GM18517 (cell line): ENCODE measurements at regions not wholly inside any gene's neighbourhood (a gene's known extent, or its start where the extent isn't known, plus 50 kb on each side); places are given as distances from the start of the nearest gene placed in this dataset.
"Not testable (repeated sequence)": the region's sequence is repeated elsewhere in the genome, so short reads cannot be mapped to it uniquely, and the experiment has no call there.

ENCODE experiments used
- ATAC-seq: cut with Tn5 transposase; IDR thresholded peaks from one replicate; pipeline ENCODE4 v1.9.1; 2021; ENCODE audit warnings: mild to moderate bottlenecking, moderate library complexity; ENCODE audit not compliant: unreplicated experiment

DNA sequence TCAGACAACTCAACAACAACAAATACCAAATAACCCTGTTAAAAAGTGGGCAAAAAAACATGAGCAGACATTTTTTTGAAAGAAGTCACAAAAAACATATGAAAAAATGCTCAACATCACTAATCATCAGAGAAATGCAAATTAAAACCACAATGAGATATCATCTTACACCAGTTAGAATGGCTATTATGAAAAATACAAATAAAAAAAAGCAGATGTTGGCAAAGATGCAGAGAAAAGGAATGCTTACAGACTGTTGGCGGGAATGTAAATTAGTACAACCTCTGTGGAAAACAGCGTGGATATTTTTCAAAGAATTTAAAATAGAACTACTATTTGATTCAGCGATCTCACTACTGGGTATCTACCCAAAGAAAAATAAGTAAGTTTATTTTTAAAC, 114.0 kb downstream of the SLC38A4 start:
- no peak for ATAC-seq

DNA sequence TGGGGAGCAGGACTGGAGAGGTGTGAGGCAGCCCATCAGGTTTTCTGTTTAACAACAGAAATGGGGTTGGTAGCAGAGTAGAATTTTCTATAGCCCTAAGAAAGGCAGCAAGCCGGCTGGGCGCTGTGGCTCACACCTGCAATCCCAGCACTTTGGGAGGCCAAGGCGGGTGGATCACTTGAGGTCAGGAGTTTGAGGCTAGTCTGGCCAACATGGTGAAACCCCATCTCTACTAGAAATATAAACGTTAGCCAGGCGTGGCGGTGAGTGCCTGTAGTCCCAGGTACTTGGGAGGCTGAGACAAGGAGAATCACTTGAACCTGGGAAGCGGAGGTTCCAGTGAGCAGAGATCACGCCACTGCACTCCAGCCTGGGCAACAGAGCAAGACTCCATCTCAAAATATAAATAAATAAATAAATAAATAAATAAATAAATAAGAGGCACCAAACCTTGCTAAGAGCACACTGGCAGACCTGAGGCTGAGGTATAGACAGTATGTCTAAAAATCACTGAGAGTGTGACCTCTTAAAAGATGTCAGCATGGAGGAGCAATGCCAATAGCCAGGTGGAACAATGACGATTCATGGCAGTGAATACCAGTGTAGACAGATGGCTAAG, 115.6 kb downstream of the SLC38A4 start:
- no peak for ATAC-seq

- no peak for ATAC-seq
Observed at GRCh38 chr12:46702581-46703344, 123.0 kb downstream of the SLC38A4 start.

DNA sequence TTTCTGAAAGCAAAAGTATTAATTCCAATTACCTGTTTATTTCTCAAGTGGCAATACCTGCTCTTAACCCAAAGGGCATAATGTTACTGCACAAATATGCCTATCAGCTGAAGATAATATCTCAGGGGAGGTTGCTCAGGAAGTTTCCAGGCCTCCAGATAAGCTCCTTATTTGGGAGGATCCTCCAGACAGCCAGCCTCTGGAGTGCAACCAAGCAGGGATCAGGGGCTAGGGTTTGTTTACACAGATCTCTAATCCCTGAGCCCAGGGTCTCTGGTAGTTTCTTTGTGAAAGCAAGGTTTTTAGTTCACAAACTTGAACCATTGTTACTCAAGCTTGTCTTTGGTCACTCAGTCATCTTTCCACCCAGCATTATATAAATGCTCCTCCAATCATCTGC, 124.4 kb downstream of the SLC38A4 start:
- ATAC-seq: no peak

- no peak for ATAC-seq
Observed at GRCh38 chr12:46699986-46700385, 125.8 kb downstream of the SLC38A4 start.

- ATAC-seq: no peak
Observed at GRCh38 chr12:46698003-46698402, 127.8 kb downstream of the SLC38A4 start.

DNA sequence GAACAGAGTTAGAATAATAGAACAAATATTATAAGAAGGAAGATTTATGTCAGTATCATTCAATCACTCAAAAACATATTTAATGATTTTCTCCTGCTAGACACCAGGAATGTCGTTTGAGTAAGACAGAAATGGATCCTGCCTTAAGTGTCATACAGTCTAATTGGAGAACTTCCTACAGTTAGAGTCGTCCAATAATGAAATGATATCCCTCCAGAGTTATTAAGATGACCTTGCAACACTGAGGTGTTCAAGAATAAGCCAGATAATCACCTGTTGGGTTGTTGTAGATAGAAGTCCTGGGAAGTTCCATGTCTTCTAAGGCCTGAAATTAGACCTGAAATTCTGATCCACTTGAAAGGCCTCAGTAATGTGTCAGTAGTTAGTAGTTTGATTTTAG, 132.3 kb downstream of the SLC38A4 start:
- ATAC-seq: no peak

- ATAC-seq: no peak
Observed at GRCh38 chr12:46693034-46693433, 132.8 kb downstream of the SLC38A4 start.

DNA sequence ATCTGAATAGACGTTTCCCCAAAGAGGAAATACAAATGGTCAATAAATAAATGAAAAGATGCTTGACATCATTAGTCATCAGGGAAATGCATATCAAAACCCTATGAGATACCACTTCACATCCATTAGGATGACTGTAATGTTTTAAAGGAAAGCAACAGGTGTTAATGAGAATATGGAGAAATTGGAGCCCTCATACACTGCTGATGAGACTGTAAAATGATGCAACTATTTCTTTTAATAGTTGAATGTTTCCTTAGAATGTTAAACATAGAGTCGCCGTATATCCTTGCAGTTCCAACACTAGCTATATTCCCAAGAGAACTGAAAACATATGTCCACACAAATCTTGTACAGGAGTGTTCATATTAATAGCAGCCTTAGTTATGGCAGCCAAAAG, 133.2 kb downstream of the SLC38A4 start:
- no peak for ATAC-seq

DNA sequence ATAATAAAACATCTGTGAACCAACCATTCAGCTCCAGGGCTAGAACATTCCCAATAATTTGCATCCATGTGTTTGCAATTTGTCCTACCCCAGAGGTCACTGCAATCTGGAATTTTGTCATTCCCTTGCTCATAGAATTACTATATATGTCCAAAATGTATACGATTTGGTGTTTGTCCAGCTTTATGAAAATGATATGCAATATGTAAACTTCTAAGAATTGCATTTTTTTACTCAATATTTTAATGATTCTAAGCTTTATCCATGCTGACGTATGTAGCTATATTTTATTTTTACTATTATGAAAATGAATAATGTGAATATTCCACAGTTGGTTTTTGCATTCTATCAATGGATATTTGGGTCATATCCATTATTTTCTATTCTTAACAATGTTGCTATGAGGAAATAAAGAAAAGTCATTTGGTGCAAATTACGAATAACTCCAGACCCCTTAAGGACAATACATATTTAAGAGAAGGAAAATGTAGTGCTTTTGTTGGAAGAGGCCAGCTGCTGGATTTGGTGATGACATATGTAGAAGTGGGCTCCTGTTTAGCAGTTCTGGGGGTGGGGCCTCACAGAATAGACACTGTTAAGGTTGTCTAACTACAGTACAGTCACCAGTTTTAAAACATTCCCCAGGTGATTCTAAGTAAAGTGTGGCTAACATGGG, 139.4 kb downstream of the SLC38A4 start:
- ATAC-seq: no peak

DNA sequence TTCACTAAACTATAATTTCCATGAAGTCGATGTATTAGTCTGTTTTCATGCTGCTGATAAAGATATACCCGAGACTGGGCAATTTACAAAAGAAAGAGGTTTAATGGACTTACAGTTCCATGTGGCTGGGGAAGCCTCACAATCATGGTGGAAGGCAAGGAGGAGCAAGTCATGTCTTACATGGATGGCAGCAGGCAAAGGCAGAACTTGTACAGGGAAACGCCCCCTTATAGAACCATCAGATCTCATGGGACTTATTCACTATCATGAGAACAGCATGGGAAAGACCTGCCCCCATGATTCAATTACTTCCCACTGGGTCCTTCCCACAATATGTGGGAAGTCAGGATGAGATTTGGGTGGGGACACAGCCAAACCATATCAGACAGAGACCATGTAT, 141.6 kb downstream of the SLC38A4 start:
- ATAC-seq: not testable (repeated sequence)

DNA sequence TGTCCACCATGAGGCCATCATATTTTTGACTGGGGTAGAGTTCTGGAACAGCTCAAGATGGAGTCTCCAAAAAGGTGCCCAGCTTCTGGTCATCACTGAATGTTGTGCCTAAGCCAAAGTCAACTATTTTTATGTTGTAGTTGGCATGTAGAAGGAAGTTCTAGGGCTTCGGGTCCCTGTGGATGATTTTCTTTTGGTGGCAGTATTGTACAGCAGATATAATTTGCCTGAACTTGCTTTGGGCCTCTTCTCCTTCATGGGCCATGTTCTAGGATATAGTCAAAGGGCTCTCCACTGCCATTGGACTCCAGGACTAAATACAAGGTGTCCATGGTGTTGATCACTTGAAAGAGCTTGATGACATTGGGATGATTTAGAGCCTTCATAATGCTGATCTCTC, 143.6 kb downstream of the SLC38A4 start:
- ATAC-seq: no peak

DNA sequence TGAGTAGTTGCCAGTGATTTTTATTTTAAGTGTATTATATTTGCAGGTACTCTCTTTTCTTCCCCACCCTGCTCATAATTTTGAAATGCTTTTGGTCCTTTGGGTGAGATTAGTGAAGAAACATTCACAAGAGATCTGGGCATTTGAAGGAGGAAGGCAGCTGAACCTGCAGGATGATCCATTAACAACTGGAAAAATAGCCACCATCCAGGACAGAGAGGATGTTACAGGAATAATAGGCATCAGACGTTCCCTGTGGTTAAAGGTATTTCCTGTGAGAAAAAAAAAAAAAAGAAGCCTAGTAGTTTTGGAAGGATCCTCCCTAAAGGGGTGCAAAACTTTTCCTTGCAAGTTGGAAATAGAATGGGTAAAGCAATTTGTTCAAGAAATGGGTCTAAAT, 145.3 kb downstream of the SLC38A4 start:
- no peak for ATAC-seq

DNA sequence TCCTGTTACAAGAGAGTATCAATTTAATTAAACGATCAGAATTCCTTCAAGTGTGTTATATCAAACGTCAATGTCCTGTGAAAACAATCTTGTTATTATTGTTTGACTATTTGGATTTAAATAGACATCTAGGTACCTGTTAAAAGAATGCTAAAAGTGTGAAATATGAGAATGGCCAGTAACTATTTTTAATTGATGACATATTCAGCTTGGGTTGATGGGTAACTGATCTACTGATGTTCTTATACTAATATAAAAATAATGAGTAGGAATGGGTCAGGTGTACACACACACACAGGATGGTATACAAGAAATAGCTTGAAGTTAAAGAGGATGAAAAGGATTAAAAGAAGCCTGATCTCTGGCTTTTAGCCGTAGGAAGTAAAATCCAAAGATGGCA, 146.0 kb downstream of the SLC38A4 start:
- no peak for ATAC-seq

DNA sequence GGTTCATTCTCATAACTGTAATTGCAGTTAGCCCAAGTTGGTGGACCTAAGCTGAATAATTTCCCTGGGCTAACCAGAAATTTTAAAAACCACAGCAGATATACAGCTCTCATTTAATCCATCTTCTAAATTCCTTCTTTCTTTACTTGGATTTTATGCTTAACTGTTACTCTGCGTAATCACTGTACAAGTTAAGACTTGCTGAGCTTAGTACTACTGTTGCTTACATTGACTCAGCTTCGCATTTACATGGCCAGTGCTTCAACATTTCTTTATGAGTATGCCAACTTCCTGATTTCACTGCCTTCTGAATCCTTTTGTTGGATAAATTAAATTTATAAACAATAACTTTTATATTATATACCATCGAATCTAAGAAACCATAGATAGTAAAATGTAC, 147.4 kb downstream of the SLC38A4 start:
- no peak for ATAC-seq

DNA sequence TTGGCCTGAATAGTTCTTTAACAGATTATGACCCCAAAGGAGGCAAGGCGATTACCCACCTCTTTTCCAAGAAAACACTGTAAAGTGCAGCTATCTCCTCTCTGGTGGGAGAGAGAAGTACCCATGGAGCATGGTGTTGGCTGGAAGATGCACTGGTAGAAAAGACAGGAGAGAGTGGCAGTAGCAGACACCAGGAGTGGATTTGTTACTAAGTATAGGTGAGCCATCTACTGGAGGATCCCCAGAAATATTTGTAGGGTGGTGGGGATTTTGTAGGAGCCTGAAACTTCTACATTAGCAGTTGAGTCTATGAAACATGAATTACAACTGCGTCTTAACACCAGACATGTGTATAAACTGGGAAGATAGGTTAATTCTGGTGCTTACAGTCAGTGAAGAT, 148.0 kb downstream of the SLC38A4 start:
- ATAC-seq: no peak

- ATAC-seq: no peak
Observed at GRCh38 chr12:46676797-46677520, 148.8 kb downstream of the SLC38A4 start.

DNA sequence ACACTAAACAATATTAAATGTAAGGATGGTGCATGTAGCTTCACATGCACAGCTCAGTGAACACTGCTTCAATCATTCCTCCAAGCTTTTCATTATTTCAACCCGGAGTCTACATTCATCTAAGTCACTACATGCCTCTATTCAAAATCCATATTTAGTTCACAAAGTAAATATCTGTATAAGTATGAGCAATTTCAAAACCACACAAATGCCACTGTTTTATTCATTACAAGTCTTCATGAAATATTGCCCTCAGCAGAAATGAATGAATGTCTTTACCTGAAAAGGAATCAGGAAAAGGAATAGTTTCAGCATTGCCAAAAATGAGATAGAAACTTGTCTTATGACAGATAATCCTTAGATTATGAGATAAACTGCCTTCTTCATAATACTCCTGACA, 149.4 kb downstream of the SLC38A4 start:
- no peak for ATAC-seq

DNA sequence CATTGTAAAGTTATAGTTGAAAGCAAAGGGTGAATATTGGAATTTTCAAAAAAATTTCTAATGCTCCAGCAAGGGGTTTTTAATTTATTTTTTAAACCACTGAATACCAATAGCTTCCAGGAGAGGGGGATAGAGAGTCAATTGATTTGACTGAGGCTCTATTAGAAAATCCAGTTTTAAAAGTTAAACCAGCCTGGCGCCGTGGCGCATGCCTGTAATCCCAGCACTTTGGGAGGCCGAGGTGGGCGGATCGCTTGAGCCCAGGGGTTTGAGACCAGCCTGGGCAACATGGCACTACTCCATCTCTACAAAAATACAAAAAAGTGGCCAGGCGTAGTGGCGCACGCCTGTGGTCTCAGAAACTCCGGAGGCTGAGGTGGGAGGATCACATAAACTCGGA, 150.1 kb downstream of the SLC38A4 start:
- ATAC-seq: no peak

- ATAC-seq: no peak
Observed at GRCh38 chr12:46674800-46675199, 151.0 kb downstream of the SLC38A4 start.

- ATAC-seq: no peak
Observed at GRCh38 chr12:46674129-46674528, 151.7 kb downstream of the SLC38A4 start.

GRCh38 chr12:46671102-46671501, 154.7 kb downstream of the SLC38A4 start:
- no peak for ATAC-seq
